CD4-positive, alpha-beta memory T cell (primary cell): ENCODE measurements at regions not wholly inside any gene's neighbourhood (a gene's known extent, or its start where the extent isn't known, plus 50 kb on each side); places are given as distances from the start of the nearest gene placed in this dataset.

ENCODE experiments used
- CTCF ChIA-PET: fragments of 350-600 bp; sonication (Branson Sonifier 250); formaldehyde crosslinking; loops from one replicate; lab custom pipeline; 2021; ENCODE audit warnings: inconsistent platforms; ENCODE audit not compliant: partially characterized antibody; lab: Charles Lee
- POLR2A ChIA-PET: fragments of 350-600 bp; sonication (Branson Sonifier 250); formaldehyde crosslinking; loops from one replicate; lab custom pipeline; 2021; ENCODE audit not compliant: partially characterized antibody; lab: Charles Lee
- DNase-seq, 5 donors: peaks; one replicate each; pipeline versions ENCODE4 v3.0.0 to v3.0.0-alpha.2; 2020 to 2022; ENCODE audit warnings: mixed read lengths in 1 of 5
- H3K27ac ChIP-seq: one replicate; pipeline ENCODE4 v1.7.0; 2013; ENCODE audit warnings: low read depth, low read length
- H3K27me3 ChIP-seq: 2 replicates; pipeline ENCODE4 v1.7.0; 2013; ENCODE audit warnings: mild to moderate bottlenecking, low read length, moderate library complexity; ENCODE audit not compliant: insufficient read depth
- H3K36me3 ChIP-seq: 2 replicates; pipeline ENCODE4 v1.7.0; 2013; ENCODE audit warnings: mild to moderate bottlenecking, low read length, moderate library complexity; ENCODE audit not compliant: insufficient read depth
- H3K4me1 ChIP-seq: 2 replicates; pipeline ENCODE4 v1.7.0; 2013; ENCODE audit warnings: mild to moderate bottlenecking, low read length, moderate library complexity; ENCODE audit not compliant: insufficient read depth
- H3K4me3 ChIP-seq, 2 donors: one replicate each; pipeline ENCODE4 v1.7.0; 2013; ENCODE audit warnings: low read length in 2 of 2, mild to moderate bottlenecking in 1 of 2
- H3K9me3 ChIP-seq, 2 donors: one replicate each; pipeline ENCODE4 v1.7.0; 2013; ENCODE audit warnings: low read length in 2 of 2, control low read depth in 1 of 2; ENCODE audit not compliant: control insufficient read depth in 1 of 2
- H3K27ac Mint-ChIP-seq, 7 donors: one replicate each; pipeline ENCODE4 v1.8.0; 2020 to 2021; ENCODE audit warnings: mixed read lengths in 7 of 7, mild to moderate bottlenecking in 6 of 7, inconsistent platforms in 3 of 7, moderate library complexity in 3 of 7
- H3K27me3 Mint-ChIP-seq, 2 donors: one replicate each; pipeline ENCODE4 v1.8.0; 2020 to 2021; ENCODE audit warnings: mixed read lengths in 2 of 2
- H3K36me3 Mint-ChIP-seq, 2 donors: one replicate each; pipeline ENCODE4 v1.8.0; 2020 to 2021; ENCODE audit warnings: mixed read lengths in 2 of 2, inconsistent platforms in 1 of 2, mild to moderate bottlenecking in 1 of 2
- H3K4me1 Mint-ChIP-seq, 4 donors: one replicate each; pipeline ENCODE4 v1.8.0; 2020 to 2021; ENCODE audit warnings: mixed read lengths in 4 of 4, mild to moderate bottlenecking in 1 of 4
- H3K4me3 Mint-ChIP-seq, 8 donors: one replicate each; pipeline ENCODE4 v1.8.0; 2020 to 2021; ENCODE audit warnings: mixed read lengths in 8 of 8, mild to moderate bottlenecking in 7 of 8, moderate library complexity in 6 of 8, inconsistent platforms in 3 of 8
- H3K9me3 Mint-ChIP-seq, 8 donors: one replicate each; pipeline ENCODE4 v1.8.0; 2020 to 2021; ENCODE audit warnings: mixed read lengths in 8 of 8, mild to moderate bottlenecking in 5 of 8, inconsistent platforms in 3 of 8, moderate library complexity in 1 of 8
- intact Hi-C: fragments of 100-400 bp; cut with micrococcal nuclease; formaldehyde crosslinking; loops from one replicate; pipeline ENCODE4 v1.15.1; 2023

- intact Hi-C loops, result no loop called here
- Histone ChIP-seq H3K27ac (no peak overlapping the region), H3K9me3 (peaks cover 10 to 77% of the 10 kb centered on the region in 2 donors), H3K36me3 (peaks cover 9% of the 10 kb centered on the region), H3K4me1 (no peaks in the 10 kb centered on the region), H3K4me3 (no peak overlapping the region), H3K27me3 (no peaks in the 10 kb centered on the region)
- no peak overlapping the region for H3K27ac Mint-ChIP-seq
- no peaks in the 10 kb centered on the region for H3K27me3 Mint-ChIP-seq
- ChIA-PET POLR2A (no interaction called here), CTCF (interaction anchor here (0.9 kb wide), 1 partner anchor 13 kb away, joined by 3 read pairs; no protein-coding TSS in a partner anchor)
- peaks cover 0 to 1% (median 0%) of the 10 kb centered on the region in 4 donors for H3K4me1 Mint-ChIP-seq
- peaks cover 0 to 98% (median 95%) of the 10 kb centered on the region in 8 donors for H3K9me3 Mint-ChIP-seq
- no peak for DNase-seq
- H3K36me3 Mint-ChIP-seq, result peaks cover 70 to 96% of the 10 kb centered on the region in 2 donors
- no peak overlapping the region for H3K4me3 Mint-ChIP-seq
These were observed 96.8 kb downstream of the SNRPN start for GRCh38 chr15:25051399-25052154.

- H3K27me3 Mint-ChIP-seq, result no peaks in the 10 kb centered on the region
- H3K4me3 Mint-ChIP-seq, result no peak overlapping the region
- no peaks in the 10 kb centered on the region for H3K4me1 ChIP-seq
- peaks cover 0 to 98% (median 95%) of the 10 kb centered on the region in 8 donors for H3K9me3 Mint-ChIP-seq
- H3K4me1 Mint-ChIP-seq, result peaks cover 0 to 1% (median 0%) of the 10 kb centered on the region in 4 donors
- H3K27ac ChIP-seq, result no peak overlapping the region
- no peak overlapping the region for H3K4me3 ChIP-seq
- H3K27me3 ChIP-seq, result no peaks in the 10 kb centered on the region
- peaks cover 9% of the 10 kb centered on the region for H3K36me3 ChIP-seq
- H3K9me3 ChIP-seq, result peaks cover 15 to 79% of the 10 kb centered on the region in 2 donors
- no peak overlapping the region for H3K27ac Mint-ChIP-seq
- intact Hi-C loops, result no loop called here
- ChIA-PET POLR2A (no interaction called here), CTCF (interaction anchor here (0.9 kb wide), 1 partner anchor 13 kb away, joined by 3 read pairs; no protein-coding TSS in a partner anchor)
- no peak for DNase-seq
- peaks cover 71 to 96% of the 10 kb centered on the region in 2 donors for H3K36me3 Mint-ChIP-seq
These were observed 97.6 kb downstream of the SNRPN start for GRCh38 chr15:25052191-25052999.

- Mint-ChIP-seq H3K4me3 (no peak overlapping the region), H3K27ac (no peak overlapping the region), H3K36me3 (peaks cover 74 to 96% of the 10 kb centered on the region in 2 donors), H3K27me3 (no peaks in the 10 kb centered on the region), H3K4me1 (peaks cover 0 to 1% (median 0%) of the 10 kb centered on the region in 4 donors), H3K9me3 (peaks cover 2 to 98% (median 95%) of the 10 kb centered on the region in 8 donors)
- Histone ChIP-seq H3K4me3 (no peak overlapping the region), H3K27me3 (no peaks in the 10 kb centered on the region), H3K4me1 (no peaks in the 10 kb centered on the region), H3K36me3 (peaks cover 10% of the 10 kb centered on the region), H3K27ac (no peak overlapping the region), H3K9me3 (peaks cover 18 to 87% of the 10 kb centered on the region in 2 donors)
- POLR2A ChIA-PET, result no interaction called here
- CTCF ChIA-PET, result no interaction called here
- intact Hi-C loops, result no loop called here
- no peak for DNase-seq
These were observed 98.4 kb downstream of the SNRPN start for GRCh38 chr15:25053000-25053815.

GRCh38 chr15:25054329-25054728 lies 99.5 kb downstream of the SNRPN start:
- Histone ChIP-seq H3K27ac (no peak overlapping the region), H3K9me3 (peaks cover 21 to 94% of the 10 kb centered on the region in 2 donors), H3K27me3 (no peaks in the 10 kb centered on the region), H3K36me3 (peaks cover 21% of the 10 kb centered on the region), H3K4me3 (no peak overlapping the region), H3K4me1 (no peaks in the 10 kb centered on the region)
- peaks cover 77 to 100% of the 10 kb centered on the region in 2 donors for H3K36me3 Mint-ChIP-seq
- CTCF ChIA-PET, result no interaction called here
- DNase-seq, result no peak
- H3K4me3 Mint-ChIP-seq, result peak overlapping the region in 1 of 8 donors; percentile 64
- peaks cover 0 to 1% (median 0%) of the 10 kb centered on the region in 4 donors for H3K4me1 Mint-ChIP-seq
- intact Hi-C loops, result no loop called here
- H3K9me3 Mint-ChIP-seq, result peaks cover 2 to 100% (median 99%) of the 10 kb centered on the region in 8 donors
- POLR2A ChIA-PET, result no interaction called here
- H3K27ac Mint-ChIP-seq, result no peak overlapping the region
- no peaks in the 10 kb centered on the region for H3K27me3 Mint-ChIP-seq

- POLR2A ChIA-PET, result no interaction called here
- Histone ChIP-seq H3K36me3 (peaks cover 27% of the 10 kb centered on the region), H3K27ac (no peak overlapping the region), H3K4me1 (no peaks in the 10 kb centered on the region), H3K27me3 (no peaks in the 10 kb centered on the region), H3K9me3 (peaks cover 21 to 97% of the 10 kb centered on the region in 2 donors), H3K4me3 (no peak overlapping the region)
- Mint-ChIP-seq H3K9me3 (peaks cover 2 to 100% (median 99%) of the 10 kb centered on the region in 8 donors), H3K36me3 (peaks cover 78 to 100% of the 10 kb centered on the region in 2 donors), H3K27me3 (no peaks in the 10 kb centered on the region), H3K27ac (no peak overlapping the region), H3K4me3 (peak overlapping the region in 1 of 8 donors; percentile 31), H3K4me1 (peaks cover 0 to 1% (median 0%) of the 10 kb centered on the region in 4 donors)
- intact Hi-C loops, result no loop called here
- DNase-seq, result no peak
- CTCF ChIA-PET, result no interaction called here
These were observed 100.2 kb downstream of the SNRPN start for GRCh38 chr15:25054943-25055342.

- Mint-ChIP-seq H3K27me3 (no peaks in the 10 kb centered on the region), H3K4me1 (peaks cover 0 to 1% (median 0%) of the 10 kb centered on the region in 4 donors), H3K4me3 (peak overlapping the region in 1 of 8 donors; percentile 57), H3K27ac (no peak overlapping the region), H3K9me3 (peaks cover 2 to 100% (median 99%) of the 10 kb centered on the region in 8 donors), H3K36me3 (peaks cover 78 to 100% of the 10 kb centered on the region in 2 donors)
- ChIA-PET POLR2A (no interaction called here), CTCF (no interaction called here)
- Histone ChIP-seq H3K27ac (no peak overlapping the region), H3K9me3 (peaks cover 21 to 97% of the 10 kb centered on the region in 2 donors), H3K4me1 (no peaks in the 10 kb centered on the region), H3K27me3 (no peaks in the 10 kb centered on the region), H3K36me3 (peaks cover 29% of the 10 kb centered on the region), H3K4me3 (no peak overlapping the region)
- no peak for DNase-seq
- intact Hi-C loops, result no loop called here
These were observed 100.7 kb downstream of the SNRPN start for GRCh38 chr15:25055356-25056068.
